ENCODE measurements at regions not wholly inside any gene's neighbourhood (a gene's known extent, or its start where the extent isn't known, plus 50 kb on each side); places are given as distances from the start of the nearest gene placed in this dataset.

- DNase-seq, result no peak
Measured at GRCh38 chr22:48276994-48277867, 1514.8 kb downstream of the TBC1D22A start.

- DNase-seq, result no peak
Measured at GRCh38 chr22:48275412-48275811, 1513.0 kb downstream of the TBC1D22A start.

GRCh38 chr22:48270731-48271130 is 1508.3 kb downstream of the TBC1D22A start:
- DNase-seq, result no peak

GRCh38 chr22:48268771-48269552 is 1506.5 kb downstream of the TBC1D22A start:
- DNase-seq, result no peak

GRCh38 chr22:48268293-48268692 is 1505.8 kb downstream of the TBC1D22A start:
- DNase-seq, result no peak

DNA sequence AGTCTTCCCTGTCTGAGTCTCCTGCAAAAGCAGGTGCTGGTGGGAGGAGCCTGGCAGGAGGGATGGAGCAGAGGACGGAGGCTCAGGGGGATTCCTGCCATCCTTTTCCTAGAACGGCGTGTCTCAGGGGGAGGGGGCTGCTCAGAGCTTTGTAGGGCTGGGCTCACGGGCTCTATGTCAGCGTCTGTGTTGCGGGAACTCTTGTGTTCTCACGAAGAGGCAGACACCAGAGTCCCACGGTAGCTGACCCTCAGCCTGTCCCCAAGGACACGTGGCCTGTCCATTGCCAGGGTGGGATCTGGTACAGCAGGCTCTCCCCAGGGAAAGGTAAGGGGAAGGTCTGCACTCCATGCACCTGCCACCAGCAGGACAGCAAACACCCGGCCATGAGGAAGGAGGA is 1505.2 kb downstream of the TBC1D22A start:
- DNase-seq, result no peak

DNA sequence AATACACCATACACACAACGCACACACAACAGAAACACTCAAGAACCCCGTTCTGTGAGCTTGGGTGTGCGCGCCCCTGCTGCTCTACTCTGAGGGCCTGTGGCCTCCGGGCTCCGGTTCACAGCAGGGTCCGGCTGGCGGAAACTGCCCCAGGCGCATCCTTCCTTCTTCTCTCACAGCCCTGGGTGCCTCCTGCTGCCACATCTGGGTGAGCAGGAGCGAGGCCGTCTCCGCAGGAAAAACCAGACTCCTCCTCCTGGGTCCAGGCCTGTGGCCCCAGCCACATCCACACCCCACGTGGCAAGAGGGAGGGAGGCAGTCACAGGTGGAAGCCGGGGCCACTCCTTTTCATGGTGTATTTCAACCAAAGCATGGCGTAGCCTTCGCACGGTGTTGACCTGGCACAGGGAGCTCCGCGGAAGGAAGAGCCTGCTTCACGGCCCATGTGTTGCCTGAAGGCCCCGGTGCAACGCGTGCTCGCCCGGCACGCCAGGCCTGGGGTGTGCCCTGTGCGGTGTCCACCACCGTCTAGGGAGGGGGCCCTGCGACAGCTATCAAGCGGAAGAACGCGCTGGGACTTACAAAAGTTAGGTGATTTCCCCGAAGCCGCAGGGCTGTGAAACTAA is 1502.7 kb downstream of the TBC1D22A start:
- no peak for DNase-seq

DNA sequence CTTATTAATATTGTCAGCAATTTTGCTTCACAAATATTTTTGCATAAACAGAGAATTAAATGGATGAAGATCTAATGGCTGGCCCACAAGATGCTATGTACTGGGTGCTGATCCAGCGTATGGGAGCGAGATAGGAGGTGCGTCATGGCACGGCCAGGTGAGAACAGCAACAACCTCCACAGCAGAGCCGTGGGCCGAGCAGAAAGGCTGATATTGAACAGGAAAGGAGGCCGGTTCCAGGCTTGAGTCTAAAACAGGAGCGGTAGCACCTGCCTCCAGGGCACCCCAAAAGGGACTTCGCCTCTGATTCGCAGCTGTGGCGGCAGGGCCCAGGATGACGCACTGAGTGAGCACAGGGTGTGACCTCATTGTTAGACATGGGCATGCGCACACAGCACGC is 1502.1 kb downstream of the TBC1D22A start:
- DNase-seq, result no peak

GRCh38 chr22:48263791-48264351 is 1501.4 kb downstream of the TBC1D22A start:
- DNase-seq, result no peak

DNA sequence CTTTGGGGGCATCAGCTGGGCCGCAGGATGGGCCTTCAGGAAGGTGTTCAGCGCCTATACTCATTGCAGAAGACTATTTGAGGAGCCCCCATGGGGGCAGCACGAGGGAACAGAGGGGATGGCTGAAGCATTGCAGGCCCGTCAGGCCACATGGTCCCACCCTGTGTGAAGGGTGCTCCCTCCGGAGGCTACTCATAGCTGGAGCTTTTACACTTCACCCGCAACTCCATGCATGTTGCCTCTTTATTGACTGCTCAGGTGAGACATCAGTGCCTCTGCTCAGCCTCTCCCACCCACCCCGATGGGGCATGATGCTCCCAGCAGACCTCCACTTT is 1500.9 kb downstream of the TBC1D22A start:
- no peak for DNase-seq

- DNase-seq, result no peak
Measured at GRCh38 chr22:48262596-48263430, 1500.4 kb downstream of the TBC1D22A start.

- DNase-seq, result peak; percentile 7
Measured at GRCh38 chr22:48261706-48262105, 1499.3 kb downstream of the TBC1D22A start.

- DNase-seq, result no peak
Measured at GRCh38 chr22:48261048-48261621, 1498.7 kb downstream of the TBC1D22A start.

DNA sequence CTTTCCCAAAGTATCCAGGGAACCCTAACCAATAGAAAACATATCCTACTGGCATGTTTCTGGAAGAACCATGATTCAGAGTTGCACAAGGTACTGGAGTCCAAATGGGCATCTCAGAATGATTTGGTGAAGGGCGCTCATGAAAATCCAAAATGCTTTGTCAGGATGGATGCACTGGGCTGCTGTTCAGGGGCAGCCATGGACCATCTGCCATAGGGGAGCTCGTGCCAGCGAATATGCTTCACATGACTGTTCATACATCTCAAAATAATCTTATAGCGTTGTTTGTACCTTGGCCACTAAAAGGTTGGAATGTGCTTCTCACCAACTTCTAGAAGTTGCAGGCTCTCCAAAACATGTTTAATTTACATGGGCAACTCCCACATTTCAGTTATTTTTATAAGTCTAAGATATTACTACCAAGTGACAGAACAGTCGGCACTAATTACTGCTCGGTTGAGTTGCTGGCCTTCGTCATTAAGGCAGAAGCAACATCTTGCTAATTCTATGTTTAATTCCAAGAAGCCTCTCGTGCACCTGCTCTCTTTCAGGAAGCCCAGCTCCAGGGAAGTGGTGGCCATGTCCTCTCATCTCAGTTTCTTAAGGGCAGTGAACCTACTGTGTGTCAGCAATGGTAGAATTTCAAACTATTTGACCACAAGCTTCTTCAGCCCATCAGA is 1497.7 kb downstream of the TBC1D22A start:
- no peak for DNase-seq

DNA sequence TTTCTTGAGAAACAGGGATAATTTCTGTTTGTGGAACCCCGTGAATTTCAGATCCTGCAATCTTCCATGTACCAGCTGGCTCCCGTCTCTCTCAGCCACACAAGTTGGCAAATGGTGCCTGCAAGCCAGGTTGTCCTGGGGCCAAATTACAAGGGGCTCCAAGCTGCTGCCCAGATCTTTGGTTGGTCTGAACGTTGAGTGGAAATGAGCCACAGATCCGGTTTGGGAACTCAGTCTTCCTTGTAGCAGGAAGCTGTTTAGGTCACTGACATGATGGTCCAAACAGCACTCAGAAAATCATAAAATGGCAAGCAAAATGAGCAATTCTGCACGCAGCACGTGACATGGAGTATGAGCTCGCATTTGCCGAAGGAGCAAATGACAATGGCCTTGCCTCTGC is 1496.4 kb downstream of the TBC1D22A start:
- DNase-seq, result no peak

GRCh38 chr22:48258064-48258701 is 1495.7 kb downstream of the TBC1D22A start:
- no peak for DNase-seq

DNA sequence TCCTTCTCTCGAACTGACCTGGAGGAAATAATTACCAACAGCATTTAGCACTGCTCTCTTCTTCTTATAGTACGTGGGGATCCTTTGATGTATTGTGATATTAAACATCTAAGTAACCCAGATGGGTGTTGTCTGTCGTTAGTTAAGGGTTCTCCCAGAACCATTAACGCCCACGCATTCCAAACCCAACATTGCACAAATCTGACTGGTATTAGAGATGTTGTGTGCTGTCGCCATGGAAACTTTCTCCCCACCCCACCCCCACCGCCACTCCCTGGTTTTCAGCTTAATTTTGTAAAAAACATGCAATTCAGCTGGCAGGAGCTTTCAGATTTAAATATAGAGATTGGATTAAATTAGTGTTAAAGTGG is 1495.2 kb downstream of the TBC1D22A start:
- DNase-seq, result no peak

- DNase-seq, result no peak
Measured at GRCh38 chr22:48256776-48257684, 1494.6 kb downstream of the TBC1D22A start.

DNA sequence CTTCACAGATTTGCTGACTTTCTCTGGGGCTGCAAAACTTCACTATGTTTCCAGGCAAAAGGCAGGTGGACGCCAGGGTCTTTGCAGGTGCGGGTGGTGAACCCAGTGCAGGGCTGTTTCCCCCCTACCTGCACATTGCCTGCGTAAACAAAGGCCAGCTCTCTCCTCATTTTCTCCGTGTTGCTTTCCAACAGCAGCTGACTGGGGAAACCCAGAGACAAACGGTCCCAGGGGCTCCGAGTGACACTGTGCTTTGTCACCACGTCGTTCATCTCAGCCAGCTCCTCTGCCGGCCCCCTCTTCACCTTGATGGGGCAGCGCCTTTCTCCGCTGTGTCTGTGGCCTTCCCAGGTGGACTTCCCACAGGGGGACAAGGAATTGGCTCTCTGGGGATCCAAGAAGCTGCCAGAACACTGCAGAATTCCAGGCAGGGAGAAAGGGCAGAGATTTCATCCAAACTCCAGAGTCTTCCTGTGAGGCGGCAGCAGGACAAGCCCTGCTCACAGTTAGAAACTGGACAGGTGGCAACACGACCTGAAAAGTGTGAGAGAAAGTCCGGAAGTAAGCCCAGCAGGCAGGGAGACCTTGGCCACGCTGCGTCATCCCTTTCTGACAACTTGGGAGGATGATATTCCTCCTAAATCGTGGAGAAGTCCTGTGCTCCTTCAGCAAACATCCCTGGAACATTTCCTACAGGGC is 1493.7 kb downstream of the TBC1D22A start:
- no peak for DNase-seq

Measured in hematopoietic multipotent progenitor cell treated with erythropoietin and hydrocortisone succinate and interleukin-3 and kit ligand, for 4 days (in vitro differentiated cells).